Heart left ventricle (tissue), 16 donors: ENCODE measurements at regions not wholly inside any gene's neighbourhood (a gene's known extent, or its start where the extent isn't known, plus 50 kb on each side); places are given as distances from the start of the nearest gene placed in this dataset.

Experiments
- ATAC-seq, 4 donors: fragments of 200-7000 bp; cut with Tn5 transposase; one replicate each; pipeline ENCODE4 v1.9.1; 2020 to 2022; ENCODE audit warnings: moderate library complexity in 4 of 4, mild to moderate bottlenecking in 3 of 4, moderate number of reproducible peaks in 1 of 4
- DNase-seq, 5 donors: peaks; one replicate each; pipeline ENCODE4 v3.0.0-alpha.2; 2020
- H3K27ac ChIP-seq, 12 donors: fragments of 200-600 bp; sonication (generic) in 4 of 12; one replicate each; pipeline versions ENCODE4 v1.5.0 to v1.8.0; 2016 to 2022; ENCODE audit warnings: mild to moderate bottlenecking in 2 of 12
- H3K27me3 ChIP-seq, 9 donors: fragments of 200-600 bp; sonication (generic) in 2 of 9; one replicate each; pipeline versions ENCODE4 v1.5.1 to v1.8.0; 2016 to 2022; ENCODE audit warnings: mild to moderate bottlenecking in 3 of 9
- H3K36me3 ChIP-seq, 9 donors: fragments of 200-600 bp; sonication (generic) in 2 of 9; one replicate each; pipeline versions ENCODE4 v1.5.0 to v1.8.0; 2018 to 2022; ENCODE audit warnings: mild to moderate bottlenecking in 2 of 9
- H3K4me1 ChIP-seq, 12 donors: fragments of 200-600 bp; sonication (generic) in 4 of 12; one replicate each; pipeline versions ENCODE4 v1.5.0 to v1.8.0; 2016 to 2022; ENCODE audit warnings: mild to moderate bottlenecking in 3 of 12
- H3K4me3 ChIP-seq, 12 donors: fragments of 200-600 bp; sonication (generic) in 4 of 12; one replicate each; pipeline versions ENCODE4 v1.5.0 to v1.8.0; 2017 to 2022; ENCODE audit warnings: mild to moderate bottlenecking in 9 of 12, moderate library complexity in 4 of 12
- H3K9me3 ChIP-seq, 12 donors: fragments of 200-600 bp; sonication (generic) in 4 of 12; one replicate each; pipeline versions ENCODE4 v1.5.0 to v1.8.0; 2016 to 2022; ENCODE audit warnings: mild to moderate bottlenecking in 1 of 12
- POLR2A ChIP-seq, 2 donors: fragments of 450-650 bp; IDR thresholded peaks; one replicate each; pipeline ENCODE4 v1.6.1; 2017; ENCODE audit warnings: antibody characterized with exemption in 2 of 2, mild to moderate bottlenecking in 2 of 2, moderate library complexity in 2 of 2
- WGBS, 4 donors: extraction: QIAGEN DNeasy Blood & Tissue Kit in 2 of 4; methylation state at CpG; one replicate each; pipeline versions ENCODE4 v1.1.5 to v1.1.7; 2013 to 2018; 5-methylcytosine and 5-hydroxymethylcytosine counted together
- intact Hi-C, 10 donors: fragments of 100-400 bp; cut with DNase I; formaldehyde crosslinking; loops; one replicate each; pipeline versions ENCODE4 v1.11.1 to v1.14.2; 2022
- TF ChIP-seq, protein P1 (sequence below), 12 donors: fragments of 200-600 bp; sonication (generic) in 4 of 12; IDR thresholded peaks; one replicate each; pipeline versions ENCODE4 v1.5.0 to v1.8.0; 2018 to 2022; ENCODE audit warnings: antibody characterized with exemption in 12 of 12, mild to moderate bottlenecking in 5 of 12
- donor health status: ischemic (EF 13 %, LVEDD 7.1; RV severe dilation, severe dysfunction).
- donor health status: healthy with polysubstance abuse.
- donor health status: DM: no; HTN: yes; CAD: no.
- donor health status: DM: no; HTN: no; CAD: no.
- donor health status: ischemic (EF 25% LVEDD 6.9; RV normal size, moderate dysfunction).
- donor health status: ischemic (EF 25% LVEDD 5.7; RV mildly dilated, moderate dysfunction).
- donor health status: healthy.
- donor health status: DM: yes; HTN: yes; CAD: no.
- donor health status: ischemic (EF 35%, LVEDD 5.7; RV mildly dilated, moderate dysfunction).
- donor health status: nonischemic (EF 11% LVEDD 7.7; RV severe dilation, severe dysfunction).
- donor health status: DM: yes; HTN: yes; CAD: no.
- donor health status: PGD.
- donor health status: ischemic (EF 29% LVEDD 5.4; RV normal size, mild dysfunction).
- donor health status: nonischemic (EF 23%, LVEDD 6.1; RV moderate dilation, normal function).

DNA sequence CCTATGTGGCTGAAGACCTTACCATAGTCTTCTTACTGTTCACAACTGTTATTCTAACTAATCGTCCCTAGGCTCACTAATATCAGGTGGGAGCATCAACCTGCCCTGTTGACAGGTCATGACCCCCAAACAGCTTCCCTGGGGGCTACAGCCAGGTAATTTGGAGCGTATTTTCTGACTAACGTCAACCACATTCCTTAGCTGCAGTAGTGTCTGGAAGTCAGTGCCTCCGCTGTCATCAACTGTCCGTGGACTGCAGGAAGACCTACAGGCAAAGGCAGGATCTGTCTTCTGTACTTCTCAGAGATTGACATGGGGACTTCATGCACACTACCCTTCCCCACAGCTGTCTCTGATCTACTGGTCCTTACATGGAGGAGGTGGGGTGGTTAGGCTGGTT lies 456.9 kb downstream of the BCL11A start:
- WGBS, 4 donors, result 67 to 80% (median 75%) methylated on average over 5 of the region's 5 CpGs

DNA sequence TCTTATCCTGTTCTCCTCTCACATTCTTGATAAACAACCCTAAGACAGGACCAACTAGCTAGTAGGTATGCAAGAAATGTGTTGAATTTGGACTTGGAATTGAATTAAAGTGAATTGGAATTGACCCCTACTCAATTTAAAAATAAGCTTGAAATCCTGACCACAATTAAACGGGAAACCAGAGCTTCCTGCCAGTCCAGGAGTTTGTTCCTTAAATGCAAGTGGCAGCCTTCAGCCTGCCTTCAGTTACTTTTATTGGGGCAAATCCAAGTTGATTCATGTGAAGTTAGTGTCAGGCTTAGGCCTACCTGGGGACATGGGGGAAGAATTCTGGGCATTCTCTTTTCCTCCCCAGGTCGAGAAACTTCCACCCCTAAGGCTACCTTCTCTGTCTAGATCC lies 457.6 kb downstream of the BCL11A start:
- no peak overlapping the region for H3K27ac ChIP-seq
- no peaks in the 10 kb centered on the region for H3K9me3 ChIP-seq
- no peak for DNase-seq
- no peaks in the 10 kb centered on the region for H3K36me3 ChIP-seq
- intact Hi-C loops, result no loop called here
- ATAC-seq, result no peak
- no peak overlapping the region for H3K4me3 ChIP-seq
- H3K4me1 ChIP-seq, result peaks cover 0 to 4% (median 0%) of the 10 kb centered on the region in 12 donors
- WGBS, 4 donors, result 64 to 80% (median 68%) methylated on average over 2 of the region's 2 CpGs
- no peak for TF ChIP-seq POLR2A (IDR thresholded peaks at IDR 0.05)
- TF ChIP-seq, protein P1, sequence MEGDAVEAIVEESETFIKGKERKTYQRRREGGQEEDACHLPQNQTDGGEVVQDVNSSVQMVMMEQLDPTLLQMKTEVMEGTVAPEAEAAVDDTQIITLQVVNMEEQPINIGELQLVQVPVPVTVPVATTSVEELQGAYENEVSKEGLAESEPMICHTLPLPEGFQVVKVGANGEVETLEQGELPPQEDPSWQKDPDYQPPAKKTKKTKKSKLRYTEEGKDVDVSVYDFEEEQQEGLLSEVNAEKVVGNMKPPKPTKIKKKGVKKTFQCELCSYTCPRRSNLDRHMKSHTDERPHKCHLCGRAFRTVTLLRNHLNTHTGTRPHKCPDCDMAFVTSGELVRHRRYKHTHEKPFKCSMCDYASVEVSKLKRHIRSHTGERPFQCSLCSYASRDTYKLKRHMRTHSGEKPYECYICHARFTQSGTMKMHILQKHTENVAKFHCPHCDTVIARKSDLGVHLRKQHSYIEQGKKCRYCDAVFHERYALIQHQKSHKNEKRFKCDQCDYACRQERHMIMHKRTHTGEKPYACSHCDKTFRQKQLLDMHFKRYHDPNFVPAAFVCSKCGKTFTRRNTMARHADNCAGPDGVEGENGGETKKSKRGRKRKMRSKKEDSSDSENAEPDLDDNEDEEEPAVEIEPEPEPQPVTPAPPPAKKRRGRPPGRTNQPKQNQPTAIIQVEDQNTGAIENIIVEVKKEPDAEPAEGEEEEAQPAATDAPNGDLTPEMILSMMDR (IDR thresholded peaks at IDR 0.05), result no peak
- H3K27me3 ChIP-seq, result no peaks in the 10 kb centered on the region

More for the DNA sequence above, 456.9 kb downstream of the BCL11A start:
- TF ChIP-seq, protein P1 (IDR thresholded peaks at IDR 0.05), result no peak
- TF ChIP-seq POLR2A (IDR thresholded peaks at IDR 0.05), result no peak
- H3K27ac ChIP-seq, result no peak overlapping the region
- no peak for DNase-seq
- H3K27me3 ChIP-seq, result no peaks in the 10 kb centered on the region
- no peak for ATAC-seq
- H3K4me1 ChIP-seq, result peaks cover 0 to 4% (median 0%) of the 10 kb centered on the region in 12 donors
- no peak overlapping the region for H3K4me3 ChIP-seq
- intact Hi-C loops, result no loop called here
- no peaks in the 10 kb centered on the region for H3K36me3 ChIP-seq
- no peaks in the 10 kb centered on the region for H3K9me3 ChIP-seq

DNA sequence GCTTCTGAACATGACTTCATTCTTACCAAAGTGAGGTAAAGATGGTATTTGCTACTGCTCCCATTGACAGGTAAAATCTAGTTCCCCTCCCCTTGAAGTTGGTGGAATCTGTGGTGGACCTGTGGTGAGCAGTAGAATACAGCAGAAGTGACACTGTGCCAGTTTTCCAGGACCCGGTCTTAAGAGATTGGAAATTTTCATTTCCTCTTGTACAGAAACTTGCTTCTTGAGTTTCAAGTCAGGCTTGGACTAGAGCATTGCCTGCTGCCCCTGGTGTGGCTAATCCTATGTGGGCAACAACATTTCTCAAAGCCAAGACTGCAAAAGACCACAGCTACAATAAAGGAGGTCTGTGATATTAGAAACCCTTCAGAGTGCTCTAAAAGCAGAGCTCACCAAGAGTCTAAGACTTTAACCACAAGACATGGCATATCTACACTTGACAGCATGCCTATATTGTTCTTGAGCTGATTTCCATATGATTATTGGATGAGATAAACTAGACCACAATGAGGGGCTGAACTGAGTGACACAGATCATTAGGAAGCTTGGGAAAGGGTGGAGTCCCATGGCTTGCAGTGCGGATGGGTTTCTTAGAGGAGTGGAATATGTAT lies 458.1 kb downstream of the BCL11A start:
- H3K4me1 ChIP-seq, result peaks cover 0 to 4% (median 0%) of the 10 kb centered on the region in 12 donors
- no peak overlapping the region for H3K4me3 ChIP-seq
- TF ChIP-seq, protein P1 (IDR thresholded peaks at IDR 0.05), result no peak
- no peak for TF ChIP-seq POLR2A (IDR thresholded peaks at IDR 0.05)
- no peak for ATAC-seq
- H3K27ac ChIP-seq, result peak overlapping the region in 4 of 12 donors; percentile 48 to 79 (median 72)
- no peaks in the 10 kb centered on the region for H3K27me3 ChIP-seq
- no peaks in the 10 kb centered on the region for H3K36me3 ChIP-seq
- DNase-seq, result no peak
- H3K9me3 ChIP-seq, result no peaks in the 10 kb centered on the region
- WGBS, 4 donors, result 80 to 94% (median 85%) methylated on average over 2 of the region's 2 CpGs
- intact Hi-C loops, result no loop called here

DNA sequence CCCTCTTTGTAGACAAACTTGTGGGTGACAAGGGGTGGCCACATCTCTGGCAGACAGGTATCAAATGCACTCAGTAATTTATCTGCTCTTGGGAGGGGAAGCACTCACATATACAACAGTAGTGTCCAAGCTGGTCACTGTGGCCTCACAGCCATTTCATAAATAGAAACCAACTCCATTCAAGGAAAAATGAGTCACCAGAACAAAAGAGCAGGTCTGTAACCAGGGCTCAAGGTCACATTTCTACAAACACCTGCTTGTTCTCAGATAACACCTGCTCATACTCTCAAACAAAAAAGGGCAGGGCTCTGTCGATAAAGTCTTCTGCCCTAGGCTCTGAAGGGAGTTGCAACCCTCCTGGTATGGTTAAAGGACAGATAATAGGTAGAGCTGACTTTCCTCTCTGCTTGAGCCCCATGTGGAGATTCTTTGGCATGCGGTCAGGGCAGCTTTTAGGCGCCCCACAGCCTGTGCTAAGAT lies 459.0 kb downstream of the BCL11A start:
- H3K27ac ChIP-seq, result peak overlapping the region in 11 of 12 donors; percentile 19 to 79 (median 48)
- 43 to 50% (median 47%) methylated on average over 3 of the region's 3 CpGs for WGBS, 4 donors
- no peaks in the 10 kb centered on the region for H3K36me3 ChIP-seq

More for the DNA sequence above, 459.0 kb downstream of the BCL11A start:
- peak in 3 of 5 donors; percentile 12 to 31 (median 25) for DNase-seq
- Histone ChIP-seq H3K4me3 (no peak overlapping the region), H3K4me1 (peaks cover 0 to 4% (median 0%) of the 10 kb centered on the region in 12 donors), H3K9me3 (no peaks in the 10 kb centered on the region), H3K27me3 (no peaks in the 10 kb centered on the region)
- no peak for TF ChIP-seq POLR2A (IDR thresholded peaks at IDR 0.05)
- TF ChIP-seq, protein P1 (IDR thresholded peaks at IDR 0.05), result no peak
- ATAC-seq, result peak; percentile 76 to 94 (median 88)
- intact Hi-C loops, result no loop called here
